ENCODE measurements at regions not wholly inside any gene's neighbourhood (a gene's known extent, or its start where the extent isn't known, plus 50 kb on each side); places are given as distances from the start of the nearest gene placed in this dataset.

DNA sequence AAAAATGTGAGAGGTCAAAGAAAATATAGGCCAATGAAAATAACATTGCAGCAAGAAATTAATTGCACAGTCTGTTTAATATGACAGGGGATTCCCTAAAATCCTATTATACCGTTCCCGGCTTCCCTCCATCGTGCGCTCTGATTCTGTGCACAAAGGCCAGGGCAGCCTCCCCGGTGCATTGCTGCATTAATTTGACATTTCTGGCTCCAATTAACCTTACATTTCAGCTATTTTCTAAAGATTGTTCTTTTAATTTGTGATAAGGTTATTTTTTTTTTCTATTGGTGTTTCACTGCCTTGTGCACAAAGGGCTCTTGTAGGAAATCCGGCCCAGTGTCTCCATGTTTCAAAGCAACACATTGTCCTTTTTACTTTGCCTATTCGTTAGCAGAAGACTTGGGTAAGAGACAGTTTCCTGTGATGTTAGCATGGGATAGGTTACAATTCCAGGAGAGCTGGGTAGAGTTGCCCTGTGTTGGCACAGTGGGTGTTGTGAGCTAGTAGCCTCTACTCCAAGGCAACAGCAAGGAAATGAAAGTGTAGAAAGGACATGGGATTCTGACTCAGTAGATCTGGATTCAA lies 257.3 kb upstream of the IGF1R start:
- TF ChIP-seq SPI1 (IDR thresholded peaks at IDR 0.05; ENCODE audit: borderline replicate concordance, low read depth): no peak
- TF ChIP-seq, protein P1, sequence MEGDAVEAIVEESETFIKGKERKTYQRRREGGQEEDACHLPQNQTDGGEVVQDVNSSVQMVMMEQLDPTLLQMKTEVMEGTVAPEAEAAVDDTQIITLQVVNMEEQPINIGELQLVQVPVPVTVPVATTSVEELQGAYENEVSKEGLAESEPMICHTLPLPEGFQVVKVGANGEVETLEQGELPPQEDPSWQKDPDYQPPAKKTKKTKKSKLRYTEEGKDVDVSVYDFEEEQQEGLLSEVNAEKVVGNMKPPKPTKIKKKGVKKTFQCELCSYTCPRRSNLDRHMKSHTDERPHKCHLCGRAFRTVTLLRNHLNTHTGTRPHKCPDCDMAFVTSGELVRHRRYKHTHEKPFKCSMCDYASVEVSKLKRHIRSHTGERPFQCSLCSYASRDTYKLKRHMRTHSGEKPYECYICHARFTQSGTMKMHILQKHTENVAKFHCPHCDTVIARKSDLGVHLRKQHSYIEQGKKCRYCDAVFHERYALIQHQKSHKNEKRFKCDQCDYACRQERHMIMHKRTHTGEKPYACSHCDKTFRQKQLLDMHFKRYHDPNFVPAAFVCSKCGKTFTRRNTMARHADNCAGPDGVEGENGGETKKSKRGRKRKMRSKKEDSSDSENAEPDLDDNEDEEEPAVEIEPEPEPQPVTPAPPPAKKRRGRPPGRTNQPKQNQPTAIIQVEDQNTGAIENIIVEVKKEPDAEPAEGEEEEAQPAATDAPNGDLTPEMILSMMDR (IDR thresholded peaks at IDR 0.05; ENCODE audit: insufficient read depth, low read length): no peak
- no peak for TF ChIP-seq GABPA (IDR thresholded peaks at IDR 0.05; ENCODE audit: low read depth)
- TF ChIP-seq, protein P2, sequence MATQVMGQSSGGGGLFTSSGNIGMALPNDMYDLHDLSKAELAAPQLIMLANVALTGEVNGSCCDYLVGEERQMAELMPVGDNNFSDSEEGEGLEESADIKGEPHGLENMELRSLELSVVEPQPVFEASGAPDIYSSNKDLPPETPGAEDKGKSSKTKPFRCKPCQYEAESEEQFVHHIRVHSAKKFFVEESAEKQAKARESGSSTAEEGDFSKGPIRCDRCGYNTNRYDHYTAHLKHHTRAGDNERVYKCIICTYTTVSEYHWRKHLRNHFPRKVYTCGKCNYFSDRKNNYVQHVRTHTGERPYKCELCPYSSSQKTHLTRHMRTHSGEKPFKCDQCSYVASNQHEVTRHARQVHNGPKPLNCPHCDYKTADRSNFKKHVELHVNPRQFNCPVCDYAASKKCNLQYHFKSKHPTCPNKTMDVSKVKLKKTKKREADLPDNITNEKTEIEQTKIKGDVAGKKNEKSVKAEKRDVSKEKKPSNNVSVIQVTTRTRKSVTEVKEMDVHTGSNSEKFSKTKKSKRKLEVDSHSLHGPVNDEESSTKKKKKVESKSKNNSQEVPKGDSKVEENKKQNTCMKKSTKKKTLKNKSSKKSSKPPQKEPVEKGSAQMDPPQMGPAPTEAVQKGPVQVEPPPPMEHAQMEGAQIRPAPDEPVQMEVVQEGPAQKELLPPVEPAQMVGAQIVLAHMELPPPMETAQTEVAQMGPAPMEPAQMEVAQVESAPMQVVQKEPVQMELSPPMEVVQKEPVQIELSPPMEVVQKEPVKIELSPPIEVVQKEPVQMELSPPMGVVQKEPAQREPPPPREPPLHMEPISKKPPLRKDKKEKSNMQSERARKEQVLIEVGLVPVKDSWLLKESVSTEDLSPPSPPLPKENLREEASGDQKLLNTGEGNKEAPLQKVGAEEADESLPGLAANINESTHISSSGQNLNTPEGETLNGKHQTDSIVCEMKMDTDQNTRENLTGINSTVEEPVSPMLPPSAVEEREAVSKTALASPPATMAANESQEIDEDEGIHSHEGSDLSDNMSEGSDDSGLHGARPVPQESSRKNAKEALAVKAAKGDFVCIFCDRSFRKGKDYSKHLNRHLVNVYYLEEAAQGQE (IDR thresholded peaks at IDR 0.05; ENCODE audit: insufficient replicate concordance, low read depth): no peak
- no peak for TF ChIP-seq POLR2AphosphoS5 (IDR thresholded peaks at IDR 0.05; ENCODE audit: low read depth)
- H3K4me3 ChIP-seq (replicated peaks; ENCODE audit: insufficient read depth, low read length): no peak overlapping the region
- peaks cover 9% of the 10 kb centered on the region for H3K27me3 ChIP-seq (ENCODE audit: insufficient read depth, poor library complexity, severe bottlenecking)
- no peak overlapping the region for H3K27ac ChIP-seq (replicated peaks)
- DNase-seq (ENCODE audit: low read depth in 1 of 2, low spot score in 1 of 2): no peak

- no peak for DNase-seq (ENCODE audit: low read depth in 1 of 2, low spot score in 1 of 2)
- H3K27ac ChIP-seq (replicated peaks): no peak overlapping the region
- H3K27me3 ChIP-seq (ENCODE audit: insufficient read depth, poor library complexity, severe bottlenecking): peaks cover 11% of the 10 kb centered on the region
- TF ChIP-seq POLR2AphosphoS5 (IDR thresholded peaks at IDR 0.05; ENCODE audit: low read depth) (no peak), SPI1 (IDR thresholded peaks at IDR 0.05; ENCODE audit: borderline replicate concordance, low read depth) (no peak), GABPA (IDR thresholded peaks at IDR 0.05; ENCODE audit: low read depth) (no peak)
- TF ChIP-seq, protein P1 (IDR thresholded peaks at IDR 0.05; ENCODE audit: insufficient read depth, low read length): no peak
- TF ChIP-seq, protein P2 (IDR thresholded peaks at IDR 0.05; ENCODE audit: insufficient replicate concordance, low read depth): no peak
- no peak overlapping the region for H3K4me3 ChIP-seq (replicated peaks; ENCODE audit: insufficient read depth, low read length)
These were observed 256.8 kb upstream of the IGF1R start for GRCh38 chr15:98391568-98391967.

DNA sequence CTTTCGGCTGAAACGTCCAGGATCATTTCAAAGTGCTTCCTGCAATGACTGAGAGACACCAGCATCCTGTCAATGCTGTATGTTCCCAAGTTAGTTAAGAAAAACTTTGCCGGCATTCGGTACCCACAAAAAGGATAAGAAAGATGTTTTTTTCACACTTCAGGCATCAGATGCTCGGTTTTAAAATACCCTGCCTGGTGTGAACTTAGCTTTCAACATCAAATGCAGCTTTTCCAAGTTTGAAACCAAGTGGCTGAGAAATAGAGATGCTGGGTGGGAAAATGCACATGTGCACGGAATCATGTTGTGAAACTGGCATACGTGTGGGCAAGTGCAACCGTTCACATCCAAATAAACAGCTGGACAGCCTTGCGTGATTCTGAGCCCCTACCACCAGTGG lies 254.9 kb upstream of the IGF1R start:
- peaks cover 12% of the 10 kb centered on the region for H3K27me3 ChIP-seq (ENCODE audit: insufficient read depth, poor library complexity, severe bottlenecking)
- DNase-seq (ENCODE audit: low read depth in 1 of 2, low spot score in 1 of 2): no peak
- TF ChIP-seq, protein P1 (IDR thresholded peaks at IDR 0.05; ENCODE audit: insufficient read depth, low read length): no peak
- TF ChIP-seq POLR2AphosphoS5 (IDR thresholded peaks at IDR 0.05; ENCODE audit: low read depth) (no peak), SPI1 (IDR thresholded peaks at IDR 0.05; ENCODE audit: borderline replicate concordance, low read depth) (no peak), GABPA (IDR thresholded peaks at IDR 0.05; ENCODE audit: low read depth) (no peak)
- TF ChIP-seq, protein P2 (IDR thresholded peaks at IDR 0.05; ENCODE audit: insufficient replicate concordance, low read depth): no peak

More for the DNA sequence above, 254.9 kb upstream of the IGF1R start:
- Histone ChIP-seq H3K4me3 (replicated peaks; ENCODE audit: insufficient read depth, low read length) (no peak overlapping the region), H3K27ac (replicated peaks) (no peak overlapping the region)
